Heart left ventricle (tissue), 16 donors: ENCODE measurements at regions not wholly inside any gene's neighbourhood (a gene's known extent, or its start where the extent isn't known, plus 50 kb on each side); places are given as distances from the start of the nearest gene placed in this dataset.
A peak's percentile ranks its signal among the peaks of the same experiment; 100 is the strongest.

Experiments used
- ATAC-seq, 4 donors: fragments of 200-7000 bp; cut with Tn5 transposase; one replicate each; pipeline ENCODE4 v1.9.1; 2020 to 2022; ENCODE audit warnings: moderate library complexity in 4 of 4, mild to moderate bottlenecking in 3 of 4, moderate number of reproducible peaks in 1 of 4
- DNase-seq, 5 donors: peaks; one replicate each; pipeline ENCODE4 v3.0.0-alpha.2; 2020
- H3K27ac ChIP-seq, 12 donors: fragments of 200-600 bp; sonication (generic) in 4 of 12; one replicate each; pipeline versions ENCODE4 v1.5.0 to v1.8.0; 2016 to 2022; ENCODE audit warnings: mild to moderate bottlenecking in 2 of 12
- H3K27me3 ChIP-seq, 9 donors: fragments of 200-600 bp; sonication (generic) in 2 of 9; one replicate each; pipeline versions ENCODE4 v1.5.1 to v1.8.0; 2016 to 2022; ENCODE audit warnings: mild to moderate bottlenecking in 3 of 9
- H3K36me3 ChIP-seq, 9 donors: fragments of 200-600 bp; sonication (generic) in 2 of 9; one replicate each; pipeline versions ENCODE4 v1.5.0 to v1.8.0; 2018 to 2022; ENCODE audit warnings: mild to moderate bottlenecking in 2 of 9
- H3K4me1 ChIP-seq, 12 donors: fragments of 200-600 bp; sonication (generic) in 4 of 12; one replicate each; pipeline versions ENCODE4 v1.5.0 to v1.8.0; 2016 to 2022; ENCODE audit warnings: mild to moderate bottlenecking in 3 of 12
- H3K4me3 ChIP-seq, 12 donors: fragments of 200-600 bp; sonication (generic) in 4 of 12; one replicate each; pipeline versions ENCODE4 v1.5.0 to v1.8.0; 2017 to 2022; ENCODE audit warnings: mild to moderate bottlenecking in 9 of 12, moderate library complexity in 4 of 12
- H3K9me3 ChIP-seq, 12 donors: fragments of 200-600 bp; sonication (generic) in 4 of 12; one replicate each; pipeline versions ENCODE4 v1.5.0 to v1.8.0; 2016 to 2022; ENCODE audit warnings: mild to moderate bottlenecking in 1 of 12
- POLR2A ChIP-seq, 2 donors: fragments of 450-650 bp; IDR thresholded peaks; one replicate each; pipeline ENCODE4 v1.6.1; 2017; ENCODE audit warnings: antibody characterized with exemption in 2 of 2, mild to moderate bottlenecking in 2 of 2, moderate library complexity in 2 of 2
- WGBS, 4 donors: extraction: QIAGEN DNeasy Blood & Tissue Kit in 2 of 4; methylation state at CpG; one replicate each; pipeline versions ENCODE4 v1.1.5 to v1.1.7; 2013 to 2018; 5-methylcytosine and 5-hydroxymethylcytosine counted together
- intact Hi-C, 10 donors: fragments of 100-400 bp; cut with DNase I; formaldehyde crosslinking; loops; one replicate each; pipeline versions ENCODE4 v1.11.1 to v1.14.2; 2022
- TF ChIP-seq, protein P1 (sequence below), 12 donors: fragments of 200-600 bp; sonication (generic) in 4 of 12; IDR thresholded peaks; one replicate each; pipeline versions ENCODE4 v1.5.0 to v1.8.0; 2018 to 2022; ENCODE audit warnings: antibody characterized with exemption in 12 of 12, mild to moderate bottlenecking in 5 of 12
- donor health status: ischemic (EF 13 %, LVEDD 7.1; RV severe dilation, severe dysfunction).
- donor health status: healthy with polysubstance abuse.
- donor health status: DM: no; HTN: yes; CAD: no.
- donor health status: DM: no; HTN: no; CAD: no.
- donor health status: ischemic (EF 25% LVEDD 6.9; RV normal size, moderate dysfunction).
- donor health status: ischemic (EF 25% LVEDD 5.7; RV mildly dilated, moderate dysfunction).
- donor health status: healthy.
- donor health status: DM: yes; HTN: yes; CAD: no.
- donor health status: ischemic (EF 35%, LVEDD 5.7; RV mildly dilated, moderate dysfunction).
- donor health status: nonischemic (EF 11% LVEDD 7.7; RV severe dilation, severe dysfunction).
- donor health status: DM: yes; HTN: yes; CAD: no.
- donor health status: PGD.
- donor health status: ischemic (EF 29% LVEDD 5.4; RV normal size, mild dysfunction).
- donor health status: nonischemic (EF 23%, LVEDD 6.1; RV moderate dilation, normal function).

DNA sequence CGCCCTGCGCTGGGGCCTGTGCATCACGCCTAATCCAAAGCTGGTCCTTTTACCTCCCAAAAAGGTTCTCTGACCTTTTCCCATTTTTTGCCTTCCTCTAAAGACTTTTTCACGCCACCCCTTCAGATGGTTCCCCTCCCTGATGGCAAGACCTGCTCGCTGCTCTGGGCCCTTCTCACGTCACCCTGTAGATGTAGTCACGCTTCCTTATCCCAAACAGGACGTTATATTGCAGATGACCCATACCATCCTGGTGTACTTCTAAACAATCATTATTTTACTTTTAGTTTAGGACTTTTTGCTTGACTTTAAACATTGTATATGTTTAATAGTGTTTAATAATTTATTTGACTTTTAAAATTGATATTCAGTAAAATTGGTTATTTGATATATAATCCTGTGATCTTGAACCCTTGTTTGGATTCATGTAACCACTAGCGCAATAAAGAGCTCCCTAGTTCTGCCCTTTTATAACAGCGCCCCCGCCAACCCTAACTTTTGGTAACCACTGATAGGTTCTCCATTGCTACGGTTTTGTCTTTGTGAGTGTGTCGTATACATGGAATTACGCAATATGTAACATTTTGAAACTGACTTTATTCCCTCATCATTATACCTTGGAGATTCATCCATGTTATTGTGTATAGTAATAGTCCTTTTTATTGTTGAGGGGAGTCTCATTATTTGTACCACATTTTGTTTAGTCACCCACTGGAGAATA, 159.0 kb upstream of the CHRNA7 start:
- 48 to 52% (median 49%) methylated on average over 14 of the region's 14 CpGs for WGBS, 4 donors
- H3K9me3 ChIP-seq: no peaks in the 10 kb centered on the region
- H3K27ac ChIP-seq: peak overlapping the region in 11 of 12 donors; percentile 61 to 88 (median 73)
- peaks cover 0 to 17% (median 8%) of the 10 kb centered on the region in 12 donors for H3K4me1 ChIP-seq
- H3K36me3 ChIP-seq: no peaks in the 10 kb centered on the region
- intact Hi-C loops: loop anchor here in 2 of 10 donors (10.0 kb wide), 3 partner anchors 93 to 387 kb away; no protein-coding TSS in a partner anchor
- peak overlapping the region; percentile 26 to 93 (median 71) for H3K4me3 ChIP-seq
- H3K27me3 ChIP-seq: peaks cover 0 to 5% (median 0%) of the 10 kb centered on the region in 9 donors
- DNase-seq (no peak), ATAC-seq (peak in 2 of 4 donors; percentile 6 to 11)
- TF ChIP-seq POLR2A (IDR thresholded peaks at IDR 0.05): no peak
- TF ChIP-seq, protein P1, sequence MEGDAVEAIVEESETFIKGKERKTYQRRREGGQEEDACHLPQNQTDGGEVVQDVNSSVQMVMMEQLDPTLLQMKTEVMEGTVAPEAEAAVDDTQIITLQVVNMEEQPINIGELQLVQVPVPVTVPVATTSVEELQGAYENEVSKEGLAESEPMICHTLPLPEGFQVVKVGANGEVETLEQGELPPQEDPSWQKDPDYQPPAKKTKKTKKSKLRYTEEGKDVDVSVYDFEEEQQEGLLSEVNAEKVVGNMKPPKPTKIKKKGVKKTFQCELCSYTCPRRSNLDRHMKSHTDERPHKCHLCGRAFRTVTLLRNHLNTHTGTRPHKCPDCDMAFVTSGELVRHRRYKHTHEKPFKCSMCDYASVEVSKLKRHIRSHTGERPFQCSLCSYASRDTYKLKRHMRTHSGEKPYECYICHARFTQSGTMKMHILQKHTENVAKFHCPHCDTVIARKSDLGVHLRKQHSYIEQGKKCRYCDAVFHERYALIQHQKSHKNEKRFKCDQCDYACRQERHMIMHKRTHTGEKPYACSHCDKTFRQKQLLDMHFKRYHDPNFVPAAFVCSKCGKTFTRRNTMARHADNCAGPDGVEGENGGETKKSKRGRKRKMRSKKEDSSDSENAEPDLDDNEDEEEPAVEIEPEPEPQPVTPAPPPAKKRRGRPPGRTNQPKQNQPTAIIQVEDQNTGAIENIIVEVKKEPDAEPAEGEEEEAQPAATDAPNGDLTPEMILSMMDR (IDR thresholded peaks at IDR 0.05): no peak

DNA sequence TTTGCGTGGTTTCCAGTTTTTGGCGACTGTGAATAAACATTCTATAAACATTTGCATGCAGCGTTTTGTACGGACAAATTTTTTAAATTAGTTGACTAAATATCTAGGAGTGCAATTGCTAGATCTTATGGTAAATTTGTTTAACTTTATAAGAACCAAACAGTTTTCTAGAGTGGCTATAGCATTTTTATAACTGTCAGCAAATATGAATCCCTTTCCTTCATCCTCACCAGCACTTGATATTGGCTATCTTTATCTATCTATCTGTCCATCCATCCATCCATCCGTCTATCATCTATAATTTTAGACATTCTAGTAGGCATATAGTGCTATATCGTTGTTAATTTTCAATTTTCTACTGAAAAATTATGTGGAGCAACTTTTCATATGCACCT, 158.4 kb upstream of the CHRNA7 start:
- H3K9me3 ChIP-seq: no peaks in the 10 kb centered on the region
- DNase-seq: no peak
- H3K4me1 ChIP-seq: peaks cover 0 to 17% (median 8%) of the 10 kb centered on the region in 12 donors
- H3K27ac ChIP-seq: no peak overlapping the region
- intact Hi-C loops: loop anchor here in 2 of 10 donors (10.0 kb wide), 3 partner anchors 93 to 387 kb away; no protein-coding TSS in a partner anchor
- peaks cover 0 to 5% (median 0%) of the 10 kb centered on the region in 9 donors for H3K27me3 ChIP-seq
- no peak overlapping the region for H3K4me3 ChIP-seq
- no peaks in the 10 kb centered on the region for H3K36me3 ChIP-seq
- 89 to 93% (median 91%) methylated on average over 6 of the region's 6 CpGs for WGBS, 4 donors
- ATAC-seq: no peak
- no peak for TF ChIP-seq POLR2A (IDR thresholded peaks at IDR 0.05)
- TF ChIP-seq, protein P1 (IDR thresholded peaks at IDR 0.05): no peak

DNA sequence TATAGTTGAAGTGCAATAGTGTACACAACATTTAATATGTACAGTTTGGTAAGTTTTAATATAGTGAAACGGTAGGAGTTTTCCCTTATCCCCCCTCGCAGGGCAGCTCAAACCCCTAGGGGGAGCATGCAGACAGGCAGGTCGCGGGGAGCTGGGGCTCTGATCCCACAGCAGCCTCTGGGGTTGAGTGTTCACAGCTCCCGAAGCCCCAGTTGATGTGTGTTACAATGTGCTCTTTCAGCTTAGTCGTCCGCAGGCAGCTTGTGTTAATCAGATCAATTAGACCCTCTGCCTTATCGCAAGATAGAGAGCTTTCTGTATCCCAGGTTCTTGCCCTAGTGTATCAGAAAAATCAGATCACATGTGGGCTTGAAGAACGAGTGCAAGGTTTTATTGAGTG, 143.1 kb upstream of the CHRNA7 start:
- no peak overlapping the region for H3K27ac ChIP-seq
- peaks cover 0 to 13% (median 6%) of the 10 kb centered on the region in 9 donors for H3K27me3 ChIP-seq
- DNase-seq: no peak
- H3K36me3 ChIP-seq: no peaks in the 10 kb centered on the region
- TF ChIP-seq, protein P1 (IDR thresholded peaks at IDR 0.05): no peak
- no peak for TF ChIP-seq POLR2A (IDR thresholded peaks at IDR 0.05)
- intact Hi-C loops: loop anchor here in 2 of 10 donors (10.0 kb wide), 2 partner anchors 52 to 58 kb away; no protein-coding TSS in a partner anchor
- ATAC-seq: no peak
- H3K4me3 ChIP-seq: no peak overlapping the region
- H3K4me1 ChIP-seq: no peaks in the 10 kb centered on the region
- WGBS, 4 donors: 11 to 17% (median 13%) methylated on average over 9 of the region's 9 CpGs
- peaks cover 0 to 23% (median 3%) of the 10 kb centered on the region in 12 donors for H3K9me3 ChIP-seq

DNA sequence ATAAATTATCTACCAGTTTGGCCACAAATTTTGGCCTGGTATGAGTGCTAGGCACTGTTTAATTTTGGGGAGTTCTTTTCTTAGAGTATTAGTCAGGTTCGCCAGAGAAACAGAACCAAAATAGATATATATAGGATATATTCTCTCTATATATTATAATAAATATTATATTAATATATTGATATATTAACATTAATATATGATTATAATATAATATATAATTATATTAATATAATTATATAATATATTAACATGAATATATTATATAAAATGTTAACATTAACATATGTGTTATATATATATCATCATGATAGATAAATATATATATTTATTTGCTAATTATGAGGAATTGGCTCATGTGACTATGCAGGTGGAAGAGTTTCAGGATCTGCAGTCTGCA, 137.8 kb upstream of the CHRNA7 start:
- peaks cover 0 to 11% (median 7%) of the 10 kb centered on the region in 9 donors for H3K27me3 ChIP-seq
- DNase-seq (no peak), ATAC-seq (no peak)
- no peak overlapping the region for H3K27ac ChIP-seq
- peaks cover 0 to 11% (median 6%) of the 10 kb centered on the region in 12 donors for H3K9me3 ChIP-seq
- WGBS, 4 donors: 92 to 100% (median 94%) methylated on average over 1 of the region's 1 CpG
- TF ChIP-seq, protein P1 (IDR thresholded peaks at IDR 0.05): no peak
- TF ChIP-seq POLR2A (IDR thresholded peaks at IDR 0.05): no peak
- no peak overlapping the region for H3K4me3 ChIP-seq
- no peaks in the 10 kb centered on the region for H3K4me1 ChIP-seq
- intact Hi-C loops: no loop called here
- no peaks in the 10 kb centered on the region for H3K36me3 ChIP-seq
